PFSK-1 (cell line): ENCODE measurements at regions not wholly inside any gene's neighbourhood (a gene's known extent, or its start where the extent isn't known, plus 50 kb on each side); places are given as distances from the start of the nearest gene placed in this dataset.

ENCODE experiments used
- POLR2AphosphoS5 ChIP-seq: IDR thresholded peaks from 2 replicates; pipeline ENCODE4 v1.6.1; 2012; ENCODE audit warnings: low read depth, mild to moderate bottlenecking, control low read depth, low read length, moderate library complexity
- TAF1 ChIP-seq: IDR thresholded peaks from 2 replicates; pipeline ENCODE4 v1.6.1; 2012; ENCODE audit warnings: low read length, control low read depth, borderline replicate concordance; ENCODE audit not compliant: insufficient read depth

GRCh38 chr7:115632636-115633035, 397.9 kb downstream of the TFEC start:
- no peak for TF ChIP-seq TAF1
- TF ChIP-seq POLR2AphosphoS5 = no peak
